OCI-LY3 (cell line): ENCODE measurements at regions not wholly inside any gene's neighbourhood (a gene's known extent, or its start where the extent isn't known, plus 50 kb on each side); places are given as distances from the start of the nearest gene placed in this dataset.
A peak's percentile ranks its signal among the peaks of the same experiment; 100 is the strongest.

Experiments
- H2AFZ ChIP-seq: fragments of 200-600, 300-600 bp; shearing (Covaris generic); 2 replicates; pipeline ENCODE4 v1.6.0; 2014; ENCODE audit warnings: antibody characterized with exemption, low read depth, low read length
- H3K27ac ChIP-seq: fragments of 200-600, 300-600 bp; sonication (generic); 2 replicates; pipeline ENCODE4 v1.5.1; 2014; ENCODE audit warnings: mild to moderate bottlenecking, low read length, moderate library complexity, mixed read lengths
- H3K27me3 ChIP-seq: fragments of 200-600, 300-600 bp; sonication (generic); 2 replicates; pipeline ENCODE4 v1.6.1; 2014; ENCODE audit warnings: low read depth, low read length, mixed read lengths
- H3K36me3 ChIP-seq: fragments of 200-600, 300-600 bp; sonication (generic); replicated peaks from 2 replicates; pipeline ENCODE3; 2014; ENCODE audit warnings: low read depth, low read length, mixed read lengths
- H3K4me1 ChIP-seq: fragments of 300-600, 200-600 bp; sonication (generic); 2 replicates; pipeline ENCODE4 v1.6.1; 2014; ENCODE audit warnings: low read length, mixed read lengths
- H3K4me2 ChIP-seq: fragments of 200-600, 300-600 bp; sonication (generic); 2 replicates; pipeline ENCODE4 v1.6.1; 2014; ENCODE audit warnings: low read length, mixed read lengths
- H3K4me3 ChIP-seq: fragments of 300-600, 200-600 bp; sonication (generic); 2 replicates; pipeline ENCODE4 v1.5.1; 2014; ENCODE audit warnings: antibody characterized with exemption, mild to moderate bottlenecking, low read length, moderate library complexity
- H3K79me2 ChIP-seq: fragments of 300-600, 200-600 bp; shearing (Covaris generic); 2 replicates; pipeline ENCODE4 v1.6.1; 2014; ENCODE audit warnings: mild to moderate bottlenecking, low read length, mixed read lengths
- H3K9ac ChIP-seq: fragments of 300-600, 200-600 bp; shearing (Covaris generic); 2 replicates; pipeline ENCODE4 v1.6.0; 2014; ENCODE audit warnings: mild to moderate bottlenecking, low read length, moderate library complexity
- H3K9me3 ChIP-seq: fragments of 200-600, 300-600 bp; shearing (Covaris generic); 2 replicates; pipeline ENCODE4 v1.6.1; 2014; ENCODE audit warnings: low read length, mixed read lengths; ENCODE audit not compliant: insufficient read depth
- H4K20me1 ChIP-seq: fragments of 200-600, 300-600 bp; sonication (generic); 2 replicates; pipeline ENCODE4 v1.6.1; 2016; ENCODE audit warnings: low read length, mixed read lengths; ENCODE audit not compliant: insufficient read depth
- CTCF ChIP-seq: fragments of 200-600, 300-600 bp; sonication (generic); IDR thresholded peaks from 2 replicates; pipeline ENCODE4 v1.5.1; 2014; ENCODE audit warnings: antibody characterized with exemption, low read length, low read depth
- EZH2phosphoT487 ChIP-seq: fragments of 200-600 bp; shearing (Covaris generic); IDR thresholded peaks from 2 replicates; pipeline ENCODE4 v1.6.1; 2018; ENCODE audit warnings: antibody characterized with exemption, mixed run types, low read depth

GRCh38 chr14:101704140-101704539, 57.4 kb upstream of the PPP2R5C start:
- TF ChIP-seq CTCF (no peak), EZH2phosphoT487 (no peak)
- Histone ChIP-seq H3K4me3 (no peak overlapping the region), H2AFZ (no peak overlapping the region), H3K36me3 (no peaks in the 10 kb centered on the region), H3K9ac (no peak overlapping the region), H3K4me2 (no peak overlapping the region), H3K27ac (no peak overlapping the region), H3K27me3 (peaks cover 19% of the 10 kb centered on the region; the same call in 1 of the 2 replicates), H3K9me3 (no peaks in the 10 kb centered on the region), H3K79me2 (no peaks in the 10 kb centered on the region), H4K20me1 (no peaks in the 10 kb centered on the region), H3K4me1 (peaks cover 6% of the 10 kb centered on the region; the same call in 1 of the 2 replicates)

DNA sequence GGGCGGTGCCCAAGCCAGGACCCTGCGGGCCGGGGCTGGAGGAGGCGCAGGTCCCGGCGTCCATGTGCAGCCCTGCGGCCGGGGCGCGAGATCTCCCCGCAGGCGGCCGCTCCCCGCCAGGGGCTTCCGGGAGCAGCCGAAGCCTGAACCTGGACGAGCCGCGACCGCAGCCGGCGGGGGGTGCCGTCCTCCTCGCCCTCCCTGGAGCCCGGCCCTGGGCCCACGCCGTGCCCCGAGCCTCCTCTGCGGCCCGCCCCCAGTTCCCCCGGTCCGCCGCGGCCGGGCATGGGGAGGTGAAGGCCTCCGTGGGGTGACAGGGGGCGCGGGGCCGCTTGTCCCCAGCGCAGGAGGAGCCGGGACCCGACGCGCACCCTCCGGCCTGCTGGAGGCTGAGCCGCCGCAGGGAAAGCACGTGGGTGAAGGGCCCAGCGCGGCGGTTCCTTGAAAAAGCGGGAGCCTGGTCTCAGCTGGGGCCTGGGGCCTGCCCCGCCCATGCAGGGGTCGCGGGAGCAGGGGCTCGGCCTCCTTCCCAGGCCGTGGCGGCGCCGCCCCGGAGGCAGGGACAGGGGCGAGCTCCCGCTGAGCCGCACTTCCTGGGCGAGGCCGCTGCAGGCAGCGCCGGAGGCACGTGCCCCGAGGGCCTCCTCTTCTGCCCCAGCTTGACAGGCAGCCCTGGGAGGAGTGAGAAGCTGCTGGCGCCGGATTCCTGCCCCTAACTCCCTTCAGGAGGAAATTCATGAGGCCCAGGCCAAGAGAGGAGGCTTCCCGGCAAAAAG, 55.6 kb upstream of the PPP2R5C start:
- TF ChIP-seq EZH2phosphoT487, result no peak
- TF ChIP-seq CTCF, result no peak
- H3K79me2 ChIP-seq, result no peaks in the 10 kb centered on the region
- no peaks in the 10 kb centered on the region for H4K20me1 ChIP-seq
- H3K9ac ChIP-seq, result no peak overlapping the region
- H3K27me3 ChIP-seq, result peaks cover 17% of the 10 kb centered on the region; the same call in 1 of the 2 replicates
- H3K4me3 ChIP-seq, result no peak overlapping the region
- no peak overlapping the region for H2AFZ ChIP-seq
- no peaks in the 10 kb centered on the region for H3K36me3 ChIP-seq
- no peak overlapping the region for H3K27ac ChIP-seq
- H3K4me1 ChIP-seq, result peaks cover 6% of the 10 kb centered on the region; the same call in 1 of the 2 replicates
- no peak overlapping the region for H3K4me2 ChIP-seq
- no peaks in the 10 kb centered on the region for H3K9me3 ChIP-seq

- Histone ChIP-seq H3K9ac (no peak overlapping the region), H2AFZ (peak overlapping the region; percentile 90; the same call in 1 of the 2 replicates)
- no peak for TF ChIP-seq EZH2phosphoT487
- TF ChIP-seq CTCF, result no peak
Observed at GRCh38 chr14:101706509-101707067, 54.9 kb upstream of the PPP2R5C start.

GRCh38 chr14:101707068-101707842, 54.3 kb upstream of the PPP2R5C start:
- Histone ChIP-seq H3K4me2 (peak overlapping the region; percentile 74), H4K20me1 (no peaks in the 10 kb centered on the region), H3K36me3 (no peaks in the 10 kb centered on the region), H3K4me1 (peaks cover 6% of the 10 kb centered on the region; the same call in 1 of the 2 replicates), H2AFZ (peak overlapping the region; percentile 90), H3K27ac (no peak overlapping the region), H3K27me3 (peaks cover 15% of the 10 kb centered on the region; the same call in 1 of the 2 replicates), H3K4me3 (peak overlapping the region; percentile 67), H3K9ac (peak overlapping the region; percentile 24), H3K79me2 (no peaks in the 10 kb centered on the region), H3K9me3 (no peaks in the 10 kb centered on the region)
- TF ChIP-seq CTCF, result peak; percentile 90
- TF ChIP-seq EZH2phosphoT487, result no peak

More at GRCh38 chr14:101706509-101707067, 54.9 kb upstream of the PPP2R5C start:
- no peaks in the 10 kb centered on the region for H4K20me1 ChIP-seq
- H3K27me3 ChIP-seq, result peaks cover 15% of the 10 kb centered on the region; the same call in 1 of the 2 replicates
- no peak overlapping the region for H3K4me3 ChIP-seq
- peaks cover 6% of the 10 kb centered on the region; the same call in 1 of the 2 replicates for H3K4me1 ChIP-seq
- no peaks in the 10 kb centered on the region for H3K9me3 ChIP-seq
- no peak overlapping the region for H3K27ac ChIP-seq
- no peaks in the 10 kb centered on the region for H3K36me3 ChIP-seq
- no peaks in the 10 kb centered on the region for H3K79me2 ChIP-seq
- H3K4me2 ChIP-seq, result peak overlapping the region; percentile 74; the same call in 1 of the 2 replicates
